BE2C (cell line): ENCODE measurements at regions not wholly inside any gene's neighbourhood (a gene's known extent, or its start where the extent isn't known, plus 50 kb on each side); places are given as distances from the start of the nearest gene placed in this dataset.

Experiments
- DNase-seq: peaks from one replicate; pipeline ENCODE4 v3.0.0-alpha.2; 2020
- H3K27me3 ChIP-seq: fragments of 250-450 bp; sonication (Bioruptor Pico); 2 replicates; pipeline ENCODE4 v1.5.1; 2020; ENCODE audit warnings: mild to moderate bottlenecking
- H3K36me3 ChIP-seq: fragments of 250-450 bp; sonication (Bioruptor Pico); 2 replicates; pipeline ENCODE4 v1.5.1; 2020; ENCODE audit warnings: mild to moderate bottlenecking
- H3K4me1 ChIP-seq: fragments of 250-450 bp; sonication (Bioruptor Pico); 2 replicates; pipeline ENCODE4 v1.5.1; 2020
- H3K4me3 ChIP-seq: 2 replicates; pipeline ENCODE4 v1.5.1; 2011; ENCODE audit warnings: low read depth, low read length
- H3K9me3 ChIP-seq: fragments of 250-450 bp; sonication (Bioruptor Pico); 2 replicates; pipeline ENCODE4 v1.5.1; 2020
- TF ChIP-seq, protein P1 (sequence below): IDR thresholded peaks from 2 replicates; pipeline ENCODE4 v1.5.1; 2012; ENCODE audit warnings: mild to moderate bottlenecking, low read depth, low read length

GRCh38 chr3:152997526-152997925 lies 162.6 kb downstream of the P2RY1 start:
- TF ChIP-seq, protein P1, sequence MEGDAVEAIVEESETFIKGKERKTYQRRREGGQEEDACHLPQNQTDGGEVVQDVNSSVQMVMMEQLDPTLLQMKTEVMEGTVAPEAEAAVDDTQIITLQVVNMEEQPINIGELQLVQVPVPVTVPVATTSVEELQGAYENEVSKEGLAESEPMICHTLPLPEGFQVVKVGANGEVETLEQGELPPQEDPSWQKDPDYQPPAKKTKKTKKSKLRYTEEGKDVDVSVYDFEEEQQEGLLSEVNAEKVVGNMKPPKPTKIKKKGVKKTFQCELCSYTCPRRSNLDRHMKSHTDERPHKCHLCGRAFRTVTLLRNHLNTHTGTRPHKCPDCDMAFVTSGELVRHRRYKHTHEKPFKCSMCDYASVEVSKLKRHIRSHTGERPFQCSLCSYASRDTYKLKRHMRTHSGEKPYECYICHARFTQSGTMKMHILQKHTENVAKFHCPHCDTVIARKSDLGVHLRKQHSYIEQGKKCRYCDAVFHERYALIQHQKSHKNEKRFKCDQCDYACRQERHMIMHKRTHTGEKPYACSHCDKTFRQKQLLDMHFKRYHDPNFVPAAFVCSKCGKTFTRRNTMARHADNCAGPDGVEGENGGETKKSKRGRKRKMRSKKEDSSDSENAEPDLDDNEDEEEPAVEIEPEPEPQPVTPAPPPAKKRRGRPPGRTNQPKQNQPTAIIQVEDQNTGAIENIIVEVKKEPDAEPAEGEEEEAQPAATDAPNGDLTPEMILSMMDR = no peak
- Histone ChIP-seq H3K9me3 (no peaks in the 10 kb centered on the region), H3K36me3 (no peaks in the 10 kb centered on the region), H3K4me1 (no peaks in the 10 kb centered on the region), H3K4me3 (no peak overlapping the region), H3K27me3 (no peaks in the 10 kb centered on the region)
- no peak for DNase-seq

- H3K4me1 ChIP-seq = no peaks in the 10 kb centered on the region
- H3K9me3 ChIP-seq = no peaks in the 10 kb centered on the region
- no peaks in the 10 kb centered on the region for H3K36me3 ChIP-seq
- no peaks in the 10 kb centered on the region for H3K27me3 ChIP-seq
- DNase-seq = no peak
- no peak overlapping the region for H3K4me3 ChIP-seq
- TF ChIP-seq, protein P1 = no peak
These were observed 163.4 kb upstream of the RAP2B start for GRCh38 chr3:152998591-152998990.

- Histone ChIP-seq H3K36me3 (no peaks in the 10 kb centered on the region), H3K4me1 (no peaks in the 10 kb centered on the region), H3K4me3 (no peak overlapping the region), H3K9me3 (no peaks in the 10 kb centered on the region), H3K27me3 (no peaks in the 10 kb centered on the region)
- TF ChIP-seq, protein P1 = no peak
- DNase-seq = no peak
These were observed 161.7 kb upstream of the RAP2B start for GRCh38 chr3:153000325-153000724.

GRCh38 chr3:153001210-153002078 lies 160.6 kb upstream of the RAP2B start:
- DNase-seq = no peak
- no peaks in the 10 kb centered on the region for H3K9me3 ChIP-seq
- no peaks in the 10 kb centered on the region for H3K27me3 ChIP-seq
- TF ChIP-seq, protein P1 = no peak
- H3K4me3 ChIP-seq = no peak overlapping the region
- H3K36me3 ChIP-seq = no peaks in the 10 kb centered on the region
- no peaks in the 10 kb centered on the region for H3K4me1 ChIP-seq

GRCh38 chr3:153003441-153003840 lies 158.6 kb upstream of the RAP2B start:
- Histone ChIP-seq H3K4me3 (no peak overlapping the region), H3K27me3 (no peaks in the 10 kb centered on the region), H3K36me3 (no peaks in the 10 kb centered on the region), H3K9me3 (no peaks in the 10 kb centered on the region), H3K4me1 (no peaks in the 10 kb centered on the region)
- TF ChIP-seq, protein P1 = no peak
- no peak for DNase-seq

GRCh38 chr3:153003862-153004261 lies 158.2 kb upstream of the RAP2B start:
- no peaks in the 10 kb centered on the region for H3K27me3 ChIP-seq
- TF ChIP-seq, protein P1 = no peak
- no peak for DNase-seq
- no peaks in the 10 kb centered on the region for H3K9me3 ChIP-seq
- H3K4me3 ChIP-seq = no peak overlapping the region
- no peaks in the 10 kb centered on the region for H3K4me1 ChIP-seq
- no peaks in the 10 kb centered on the region for H3K36me3 ChIP-seq
